ENCODE measurements at regions not wholly inside any gene's neighbourhood (a gene's known extent, or its start where the extent isn't known, plus 50 kb on each side); places are given as distances from the start of the nearest gene placed in this dataset.

DNA sequence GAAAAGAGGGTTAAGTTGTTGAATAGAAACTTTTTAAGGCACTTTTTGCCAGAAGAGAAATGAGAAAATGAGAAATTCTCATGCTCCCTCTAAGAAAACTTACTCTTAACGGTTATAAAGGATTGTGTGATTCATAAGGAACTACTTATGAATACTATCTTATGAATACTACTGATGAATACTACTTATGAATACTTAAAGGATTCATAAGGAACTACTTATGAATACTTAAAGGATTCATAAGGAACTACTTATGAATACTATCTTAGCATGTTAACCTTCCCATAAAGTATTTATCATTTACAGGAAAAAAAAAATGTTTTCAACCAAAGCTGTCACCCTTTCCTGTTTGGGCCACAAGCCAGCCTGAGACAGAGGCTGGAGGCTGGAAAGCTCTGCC is 53.1 kb upstream of the UCN3 start:
- DNase-seq = no peak

GRCh38 chr10:5314840-5315239 is 49.9 kb upstream of the UCN3 start:
- DNase-seq = no peak
